ENCODE measurements at regions not wholly inside any gene's neighbourhood (a gene's known extent, or its start where the extent isn't known, plus 50 kb on each side); places are given as distances from the start of the nearest gene placed in this dataset.

GRCh38 chr2:105683011-105683492 is 61.7 kb upstream of the NCK2 start:
- Histone ChIP-seq H3K4me1 (ENCODE audit: control insufficient read depth in 1 of 2, low read depth in 2 of 2) (no peaks in the 10 kb centered on the region), H3K9me3 (no peaks in the 10 kb centered on the region), H3K4me3 (no peak overlapping the region), H3K27me3 (replicated peaks; ENCODE audit: insufficient read depth) (no peaks in the 10 kb centered on the region), H3K27ac (no peak overlapping the region), H3K36me3 (no peaks in the 10 kb centered on the region)
- DNase-seq (ENCODE audit: low spot score), result no peak
- no peak for ATAC-seq (ENCODE audit: insufficient number of reproducible peaks, low FRiP score, low read depth)
- no peak for TF ChIP-seq CTCF (IDR thresholded peaks at IDR 0.05)

GRCh38 chr2:105682401-105682800 is 62.3 kb upstream of the NCK2 start:
- TF ChIP-seq CTCF (IDR thresholded peaks at IDR 0.05), result no peak
- ATAC-seq (ENCODE audit: insufficient number of reproducible peaks, low FRiP score, low read depth) (no peak), DNase-seq (ENCODE audit: low spot score) (no peak)
- Histone ChIP-seq H3K4me3 (no peak overlapping the region), H3K27me3 (replicated peaks; ENCODE audit: insufficient read depth) (no peaks in the 10 kb centered on the region), H3K4me1 (ENCODE audit: control insufficient read depth in 1 of 2, low read depth in 2 of 2) (no peaks in the 10 kb centered on the region), H3K36me3 (no peaks in the 10 kb centered on the region), H3K27ac (no peak overlapping the region), H3K9me3 (no peaks in the 10 kb centered on the region)

GRCh38 chr2:105681927-105682326 is 62.8 kb upstream of the NCK2 start:
- Histone ChIP-seq H3K27me3 (replicated peaks; ENCODE audit: insufficient read depth) (no peaks in the 10 kb centered on the region), H3K27ac (no peak overlapping the region), H3K4me3 (no peak overlapping the region), H3K36me3 (no peaks in the 10 kb centered on the region), H3K4me1 (ENCODE audit: control insufficient read depth in 1 of 2, low read depth in 2 of 2) (no peaks in the 10 kb centered on the region), H3K9me3 (no peaks in the 10 kb centered on the region)
- no peak for ATAC-seq (ENCODE audit: insufficient number of reproducible peaks, low FRiP score, low read depth)
- TF ChIP-seq CTCF (IDR thresholded peaks at IDR 0.05), result no peak
- DNase-seq (ENCODE audit: low spot score), result no peak

- no peak for TF ChIP-seq CTCF (IDR thresholded peaks at IDR 0.05)
Measured at GRCh38 chr2:105680357-105680756, 64.4 kb upstream of the NCK2 start.

GRCh38 chr2:105678346-105678745 is 66.4 kb upstream of the NCK2 start:
- Histone ChIP-seq H3K36me3 (no peaks in the 10 kb centered on the region), H3K4me1 (ENCODE audit: control insufficient read depth in 1 of 2, low read depth in 2 of 2) (no peaks in the 10 kb centered on the region), H3K27ac (no peak overlapping the region), H3K27me3 (replicated peaks; ENCODE audit: insufficient read depth) (no peaks in the 10 kb centered on the region), H3K9me3 (no peaks in the 10 kb centered on the region), H3K4me3 (no peak overlapping the region)
- DNase-seq (ENCODE audit: low spot score), result no peak
- ATAC-seq (ENCODE audit: insufficient number of reproducible peaks, low FRiP score, low read depth), result no peak
- no peak for TF ChIP-seq CTCF (IDR thresholded peaks at IDR 0.05)

More at GRCh38 chr2:105680357-105680756, 64.4 kb upstream of the NCK2 start:
- H3K27me3 ChIP-seq (replicated peaks; ENCODE audit: insufficient read depth), result no peaks in the 10 kb centered on the region
- DNase-seq (ENCODE audit: low spot score), result no peak
- H3K4me1 ChIP-seq (ENCODE audit: control insufficient read depth in 1 of 2, low read depth in 2 of 2), result no peaks in the 10 kb centered on the region
- H3K27ac ChIP-seq, result no peak overlapping the region
- no peaks in the 10 kb centered on the region for H3K36me3 ChIP-seq
- H3K9me3 ChIP-seq, result no peaks in the 10 kb centered on the region
- no peak for ATAC-seq (ENCODE audit: insufficient number of reproducible peaks, low FRiP score, low read depth)
- no peak overlapping the region for H3K4me3 ChIP-seq
